ENCODE measurements at regions not wholly inside any gene's neighbourhood (a gene's known extent, or its start where the extent isn't known, plus 50 kb on each side); places are given as distances from the start of the nearest gene placed in this dataset.
"Not testable (repeated sequence)": the region's sequence is repeated elsewhere in the genome, so short reads cannot be mapped to it uniquely, and the experiment has no call there.

DNA sequence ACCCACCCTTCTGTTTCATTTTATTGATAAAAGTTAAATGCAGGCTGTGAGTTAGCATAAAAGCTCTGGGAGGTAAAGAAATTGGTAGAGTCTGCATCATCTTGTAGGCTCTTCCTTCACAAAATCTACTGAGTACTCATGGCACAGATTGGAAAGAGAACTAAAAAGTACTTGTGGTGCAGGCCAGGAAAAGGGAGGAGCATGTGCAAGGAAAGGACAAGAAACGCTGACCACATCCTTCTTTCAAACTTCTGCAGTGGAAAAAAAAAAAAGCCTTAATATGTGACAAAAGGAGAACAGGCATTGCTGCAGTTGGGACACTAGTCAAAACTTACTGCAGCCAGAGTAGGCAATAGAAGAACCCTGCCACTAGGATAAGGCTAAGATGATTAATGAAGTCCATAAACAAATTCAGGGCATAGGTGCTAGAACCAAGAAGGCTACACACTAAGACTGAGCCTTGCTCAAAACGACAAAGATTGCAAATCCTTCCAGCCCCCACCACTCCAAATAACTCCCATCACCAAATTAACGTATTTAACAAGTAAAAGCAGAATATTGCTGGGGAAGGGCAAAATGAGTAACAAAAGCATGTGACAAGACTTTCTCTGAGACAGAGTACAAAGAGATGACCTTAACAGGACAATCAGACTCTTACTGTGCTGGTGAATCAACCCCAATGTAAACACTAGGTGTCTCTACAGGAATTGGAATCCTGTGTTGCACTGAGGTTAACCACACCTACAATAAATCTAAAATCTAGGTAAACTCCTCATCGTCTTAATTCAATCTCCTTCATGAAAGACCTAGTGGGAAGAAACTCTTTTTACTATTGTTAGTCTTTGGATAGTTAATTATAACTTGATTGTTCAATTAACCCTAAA, 1024.8 kb downstream of the TLE1 start:
- H3K9me3 Mint-ChIP-seq (ENCODE audit: unreplicated experiment) = peaks cover 7% of the 10 kb centered on the region
- peak; percentile 48 for DNase-seq (ENCODE audit: unreplicated experiment)

GRCh38 chr9:80659751-80660150, 1029.6 kb downstream of the TLE1 start:
- H3K4me1 Mint-ChIP-seq (ENCODE audit: insufficient read depth, unreplicated experiment); POLR2A ChIA-PET; BruUV-seq (replicated peaks); H3K36me3 Mint-ChIP-seq (ENCODE audit: insufficient read depth, unreplicated experiment); H3K9me3 Mint-ChIP-seq (ENCODE audit: unreplicated experiment); H3K4me3 Mint-ChIP-seq (ENCODE audit: unreplicated experiment); CTCF ChIA-PET; DNase-seq (ENCODE audit: unreplicated experiment); H3K27ac Mint-ChIP-seq (ENCODE audit: low read depth, unreplicated experiment); intact Hi-C loops (cut with micrococcal nuclease); H3K27me3 Mint-ChIP-seq (ENCODE audit: insufficient read depth, unreplicated experiment): not testable (repeated sequence)

More for the DNA sequence above, 1024.8 kb downstream of the TLE1 start:
- TF ChIP-seq CTCF (IDR thresholded peaks at IDR 0.05; ENCODE audit: unreplicated experiment) = peak; percentile 37
- Mint-ChIP-seq H3K36me3 (ENCODE audit: insufficient read depth, unreplicated experiment) (no peaks in the 10 kb centered on the region), H3K4me3 (ENCODE audit: unreplicated experiment) (no peak overlapping the region), H3K27ac (ENCODE audit: low read depth, unreplicated experiment) (no peak overlapping the region), H3K27me3 (ENCODE audit: insufficient read depth, unreplicated experiment) (no peaks in the 10 kb centered on the region), H3K4me1 (ENCODE audit: insufficient read depth, unreplicated experiment) (peaks cover 5% of the 10 kb centered on the region)
- BruUV-seq (replicated peaks) = no TSS peak
- intact Hi-C loops (cut with micrococcal nuclease) = loop anchor here (2.0 kb wide), 1 partner anchor 1022 kb away; no protein-coding TSS in a partner anchor
- POLR2A ChIA-PET = no interaction called here
- CTCF ChIA-PET = interaction anchor here (1.1 to 1.5 kb wide), 2 partner anchors 15 to 748 kb away, joined by 4 to 6 read pairs; no protein-coding TSS in a partner anchor

DNA sequence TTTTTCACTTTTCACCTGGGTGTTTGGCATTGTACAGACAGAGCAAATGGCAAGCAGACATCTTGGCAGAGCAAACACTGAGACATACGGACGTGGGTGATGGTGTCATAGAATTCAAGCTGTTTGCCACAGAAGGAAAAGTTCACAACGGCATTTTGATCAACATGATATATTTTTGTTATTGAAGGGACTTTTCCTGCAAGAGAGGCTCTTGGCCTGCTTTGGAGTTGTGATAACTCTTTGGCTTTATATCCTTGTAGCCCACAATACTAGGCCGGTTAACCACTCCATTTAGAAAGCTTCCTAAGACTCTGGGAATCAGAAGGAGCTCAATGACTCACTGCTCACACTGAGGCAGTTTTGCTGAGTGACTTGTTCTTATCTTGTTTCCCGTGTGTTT, 1038.3 kb downstream of the TLE1 start:
- BruUV-seq (replicated peaks) = no TSS peak
- no peak overlapping the region for H3K4me3 Mint-ChIP-seq (ENCODE audit: unreplicated experiment)
- H3K36me3 Mint-ChIP-seq (ENCODE audit: insufficient read depth, unreplicated experiment) = no peaks in the 10 kb centered on the region
- H3K27me3 Mint-ChIP-seq (ENCODE audit: insufficient read depth, unreplicated experiment) = no peaks in the 10 kb centered on the region
- intact Hi-C loops (cut with micrococcal nuclease) = no loop called here
- no peak for TF ChIP-seq CTCF (IDR thresholded peaks at IDR 0.05; ENCODE audit: unreplicated experiment)
- H3K4me1 Mint-ChIP-seq (ENCODE audit: insufficient read depth, unreplicated experiment) = peaks cover 14% of the 10 kb centered on the region
- peak; percentile 6 for DNase-seq (ENCODE audit: unreplicated experiment)
- no peak overlapping the region for H3K27ac Mint-ChIP-seq (ENCODE audit: low read depth, unreplicated experiment)
- ChIA-PET POLR2A (interaction anchor here (1.6 kb wide), 1 partner anchor 48 kb away, joined by 3 read pairs; no protein-coding TSS in a partner anchor), CTCF (no interaction called here)
- H3K9me3 Mint-ChIP-seq (ENCODE audit: unreplicated experiment) = no peaks in the 10 kb centered on the region

GRCh38 chr9:80649496-80649895, 1039.9 kb downstream of the TLE1 start:
- TF ChIP-seq CTCF (IDR thresholded peaks at IDR 0.05; ENCODE audit: unreplicated experiment) = no peak
- intact Hi-C loops (cut with micrococcal nuclease) = no loop called here
- Mint-ChIP-seq H3K4me3 (ENCODE audit: unreplicated experiment) (no peak overlapping the region), H3K9me3 (ENCODE audit: unreplicated experiment) (no peaks in the 10 kb centered on the region), H3K36me3 (ENCODE audit: insufficient read depth, unreplicated experiment) (no peaks in the 10 kb centered on the region), H3K4me1 (ENCODE audit: insufficient read depth, unreplicated experiment) (peaks cover 14% of the 10 kb centered on the region), H3K27ac (ENCODE audit: low read depth, unreplicated experiment) (peak overlapping the region; percentile 24), H3K27me3 (ENCODE audit: insufficient read depth, unreplicated experiment) (no peaks in the 10 kb centered on the region)
- BruUV-seq (replicated peaks) = no TSS peak
- POLR2A ChIA-PET = no interaction called here
- DNase-seq (ENCODE audit: unreplicated experiment) = no peak
- CTCF ChIA-PET = interaction anchor here (1.8 kb wide), 1 partner anchor 14 kb away, joined by 6 read pairs; no protein-coding TSS in a partner anchor

Measured in MCF 10A (cell line).